NCI-H2171 treated with DMSO at 0.1 percent for 48 hours (cell line): ENCODE measurements at regions not wholly inside any gene's neighbourhood (a gene's known extent, or its start where the extent isn't known, plus 50 kb on each side); places are given as distances from the start of the nearest gene placed in this dataset.
A peak's percentile ranks its signal among the peaks of the same experiment; 100 is the strongest.

Experiments used
- DNase-seq: peaks from one replicate; lab custom pipeline; 2025; lab: John Stamatoyannopoulos, UW

DNA sequence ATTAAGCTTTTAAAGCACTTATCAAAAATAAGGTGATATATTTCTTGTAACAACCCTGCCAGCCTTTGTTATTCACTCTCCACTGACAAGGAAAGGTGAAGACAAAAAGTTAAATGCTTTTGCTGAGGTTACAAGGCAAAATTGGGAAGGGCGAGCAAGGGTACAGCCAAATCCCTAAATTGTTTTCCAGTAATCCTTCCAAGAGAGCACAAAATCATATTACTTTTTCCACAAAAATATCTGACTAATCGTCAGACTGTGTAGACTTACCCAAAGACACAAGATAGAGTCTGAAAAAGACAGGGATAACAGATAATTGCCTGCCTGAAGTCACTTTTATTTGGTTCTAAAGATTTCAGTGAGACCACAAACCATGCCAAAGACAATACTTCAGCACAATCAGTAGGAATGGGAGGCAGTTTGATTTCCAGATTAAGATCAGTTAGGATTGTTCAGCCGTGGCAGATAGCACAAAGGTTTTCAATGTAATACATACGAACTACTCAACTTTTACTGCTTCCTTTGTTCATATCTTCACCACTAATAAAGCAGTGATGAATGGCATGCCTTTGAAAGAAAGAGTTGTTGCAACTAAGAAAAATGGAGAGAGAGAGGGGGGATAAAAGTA lies 383.8 kb upstream of the TUSC1 start:
- DNase-seq: no peak

DNA sequence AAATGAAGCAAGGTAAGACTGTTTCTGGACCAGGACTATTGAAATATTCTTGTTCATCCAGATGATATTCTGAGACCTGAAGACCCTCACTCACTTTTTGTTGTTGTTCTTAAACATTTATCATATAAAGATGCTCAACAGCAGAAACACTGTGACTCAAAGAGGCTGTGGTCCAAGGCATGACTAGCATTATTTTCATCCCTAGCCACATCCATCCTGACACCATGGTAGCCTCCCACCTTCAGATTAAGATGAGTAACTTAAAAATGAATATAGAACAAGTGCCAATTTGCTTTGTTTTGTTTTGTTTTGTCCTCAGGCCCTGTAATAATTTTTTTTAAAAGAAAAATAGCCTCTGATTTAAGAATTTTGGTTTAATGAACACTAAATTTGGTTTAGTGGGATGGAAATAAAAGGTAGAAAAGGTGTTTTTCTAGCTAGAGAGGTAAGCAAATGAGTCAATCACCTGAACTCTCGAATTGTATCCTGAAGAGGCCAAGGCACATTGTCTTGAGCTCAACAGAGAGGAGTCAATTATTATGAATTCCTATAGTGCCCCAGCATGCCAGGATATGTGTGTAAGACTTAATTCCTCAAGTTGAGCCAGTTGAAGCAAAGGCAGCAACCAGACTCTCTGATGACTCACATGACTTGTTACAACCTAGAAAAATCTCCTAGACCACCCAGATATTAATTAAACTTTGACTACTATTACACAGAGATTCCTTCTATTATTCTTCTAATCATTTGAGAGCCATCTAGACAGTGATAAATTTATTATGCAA lies 380.1 kb upstream of the TUSC1 start:
- DNase-seq: no peak

GRCh38 chr9:26057050-26057449 lies 378.8 kb upstream of the TUSC1 start:
- no peak for DNase-seq

DNA sequence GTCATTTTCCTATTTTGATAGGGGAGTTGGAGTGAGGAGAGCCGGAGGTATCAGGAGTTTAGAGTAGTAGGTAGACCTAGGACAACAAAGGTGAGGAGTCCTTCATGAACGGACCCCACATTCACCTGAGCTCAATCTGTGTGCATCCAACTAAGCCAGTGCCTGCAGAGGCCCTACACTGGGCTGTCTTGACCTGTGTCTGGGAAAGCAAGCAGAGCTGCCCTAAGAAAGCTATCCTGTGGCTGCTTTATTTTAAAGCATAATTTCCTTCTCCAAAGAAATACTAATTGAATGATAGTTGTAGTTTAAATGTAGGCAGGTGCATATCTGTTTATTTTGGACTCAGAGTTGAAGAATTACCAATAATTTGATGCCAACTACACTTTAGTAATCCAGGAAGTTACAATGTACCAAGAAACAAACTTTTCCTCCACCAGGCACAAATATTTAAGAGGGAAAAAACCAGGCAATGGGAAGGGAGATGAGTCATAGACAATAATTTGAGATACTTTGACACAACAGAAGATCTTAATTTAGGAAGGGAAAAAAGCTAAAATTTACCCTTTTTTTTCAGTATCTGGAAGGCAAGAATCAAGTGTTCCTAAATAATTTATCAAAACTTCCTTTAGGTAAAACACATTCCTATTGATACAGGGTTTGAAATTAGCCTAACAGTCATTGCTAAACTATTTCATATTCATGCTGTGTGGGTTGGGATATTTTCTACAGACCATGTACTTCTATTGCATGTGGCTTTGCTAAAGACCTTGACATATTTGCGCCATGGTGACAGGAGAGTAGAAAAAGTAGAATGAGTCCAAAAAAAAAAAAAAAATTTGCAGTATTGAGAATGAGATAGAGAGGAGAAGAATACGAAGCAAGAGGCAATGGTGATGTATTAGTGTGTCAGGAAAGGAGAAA lies 376.6 kb upstream of the TUSC1 start:
- DNase-seq: no peak

DNA sequence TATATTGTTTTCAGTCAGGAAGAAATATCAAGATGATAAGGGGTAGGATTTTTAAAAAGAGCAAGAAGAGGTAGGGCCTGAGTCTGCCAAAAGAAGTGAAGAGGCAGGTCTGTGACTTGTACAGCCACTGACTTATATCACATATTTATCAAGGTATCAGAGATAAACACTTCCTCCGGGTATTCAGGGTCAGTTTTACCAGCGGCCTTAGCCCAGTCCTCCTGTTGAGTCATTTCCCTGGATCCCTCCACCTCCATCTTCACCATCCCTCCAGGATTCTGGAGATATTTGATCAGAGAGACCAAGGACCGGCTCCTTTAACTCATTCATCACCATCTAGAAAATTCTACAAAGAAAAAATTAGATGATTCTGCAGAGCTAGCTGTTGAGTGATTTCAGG lies 375.7 kb upstream of the TUSC1 start:
- no peak for DNase-seq

DNA sequence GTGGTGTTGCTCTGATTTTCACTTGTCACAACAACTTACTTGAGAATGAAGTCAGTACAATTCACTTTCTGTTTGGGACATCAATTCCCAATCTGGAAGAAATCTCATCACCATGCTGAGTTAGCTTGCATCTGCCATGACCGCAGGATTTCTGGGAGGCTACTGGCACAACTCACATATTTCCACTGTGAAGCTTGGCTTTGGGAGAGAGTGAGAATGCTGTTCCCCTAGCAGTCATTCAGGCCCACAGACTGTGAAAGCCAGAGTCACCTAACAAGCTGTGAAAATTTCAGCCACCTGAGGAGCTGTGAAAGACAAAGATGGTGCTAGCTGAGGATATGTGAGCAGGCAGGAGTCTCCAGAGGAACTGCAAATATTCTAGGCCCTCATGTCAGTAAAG lies 365.2 kb upstream of the TUSC1 start:
- no peak for DNase-seq

GRCh38 chr9:26034786-26035185 lies 356.5 kb upstream of the TUSC1 start:
- no peak for DNase-seq

GRCh38 chr9:26033336-26033735 lies 355.1 kb upstream of the TUSC1 start:
- DNase-seq: no peak

DNA sequence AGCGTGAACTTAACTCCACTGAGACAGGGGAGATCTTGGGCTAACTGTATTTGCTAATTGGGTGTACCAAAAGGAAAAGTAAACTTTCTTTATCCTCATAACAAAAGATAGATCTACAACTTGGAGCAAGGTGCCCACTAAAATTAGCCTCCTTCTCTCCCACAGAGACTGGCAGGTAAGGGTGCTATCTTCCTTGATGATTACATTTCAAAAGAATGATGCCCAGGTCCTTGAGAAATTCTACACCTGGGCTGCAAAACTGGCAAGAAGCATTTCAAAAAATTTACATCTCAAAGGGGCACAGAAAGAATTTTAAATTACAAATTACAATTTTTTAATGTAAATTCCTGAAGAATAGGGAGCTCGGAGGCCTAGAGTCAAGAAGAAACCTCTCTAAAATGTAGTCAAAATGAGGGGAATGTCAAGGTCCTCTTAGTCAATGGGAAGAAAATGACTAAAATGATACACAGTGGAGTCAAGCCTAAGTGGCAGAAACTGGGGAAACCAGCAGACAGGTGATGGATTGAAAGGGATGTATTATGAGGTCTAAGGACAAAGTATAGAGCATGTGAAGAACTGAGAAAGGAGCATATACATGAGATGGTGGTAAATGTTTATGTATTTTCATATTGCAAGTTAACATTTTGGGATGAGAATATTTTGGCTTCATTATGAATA lies 348.3 kb upstream of the TUSC1 start:
- DNase-seq: no peak

DNA sequence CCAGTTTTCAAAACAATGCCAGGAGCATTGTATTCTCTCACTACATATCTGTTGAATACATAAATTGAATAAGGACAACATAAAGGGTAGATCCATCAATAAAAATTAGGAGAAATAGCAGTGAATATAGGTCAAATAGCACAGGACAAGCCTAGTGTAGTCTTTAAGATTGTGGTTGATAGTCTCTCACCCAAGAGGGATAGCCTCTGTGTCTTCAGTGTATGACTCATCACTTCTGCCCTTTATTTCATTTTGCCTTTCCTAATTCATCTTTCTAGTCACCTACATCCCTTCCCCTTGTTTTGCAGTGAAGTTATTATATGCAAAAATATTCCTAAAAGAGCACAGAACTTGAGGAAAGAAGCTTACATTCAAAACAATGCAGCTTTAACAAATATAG lies 335.0 kb upstream of the TUSC1 start:
- no peak for DNase-seq

GRCh38 chr9:26012797-26013196 lies 334.6 kb upstream of the TUSC1 start:
- no peak for DNase-seq

DNA sequence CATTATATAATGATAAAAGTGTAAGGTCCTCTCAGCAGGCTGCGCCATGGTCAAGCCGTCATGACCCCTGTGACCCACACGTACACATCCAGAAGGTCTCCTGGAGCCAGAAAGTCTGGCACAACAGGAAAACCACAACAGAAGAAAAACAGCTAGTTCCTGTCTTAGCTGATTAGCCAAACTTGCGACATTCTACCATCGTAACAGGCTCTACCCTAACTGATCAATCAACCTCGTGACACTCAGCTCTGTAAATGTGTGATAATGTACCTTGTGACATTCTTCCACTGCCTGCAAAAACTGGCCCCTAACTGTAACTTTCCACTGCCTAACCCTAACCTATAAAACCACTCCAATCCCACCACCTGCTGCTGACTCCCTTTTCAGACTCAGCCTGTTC lies 316.4 kb upstream of the TUSC1 start:
- DNase-seq: no peak

- DNase-seq: no peak
These were observed 312.1 kb upstream of the TUSC1 start for GRCh38 chr9:25990376-25990775.

DNA sequence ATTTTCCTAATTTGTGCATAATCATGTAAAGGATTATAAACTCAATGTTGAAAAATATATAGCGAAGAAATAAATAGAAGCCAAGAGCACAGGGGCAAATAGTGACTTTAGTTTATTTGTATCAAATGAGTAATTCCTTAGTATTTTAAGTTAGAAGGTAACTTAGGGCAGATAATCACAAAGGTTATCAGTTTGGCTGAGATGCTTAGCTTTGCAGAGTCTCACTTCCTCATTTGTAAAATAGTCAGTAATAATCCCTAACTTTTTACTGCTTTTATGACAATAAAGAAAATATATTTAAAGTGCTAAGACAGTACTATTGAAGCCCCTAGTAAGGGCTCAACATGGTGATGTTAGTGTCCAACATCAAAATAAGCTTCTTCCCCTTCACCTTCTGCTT lies 297.4 kb upstream of the TUSC1 start:
- DNase-seq: no peak

DNA sequence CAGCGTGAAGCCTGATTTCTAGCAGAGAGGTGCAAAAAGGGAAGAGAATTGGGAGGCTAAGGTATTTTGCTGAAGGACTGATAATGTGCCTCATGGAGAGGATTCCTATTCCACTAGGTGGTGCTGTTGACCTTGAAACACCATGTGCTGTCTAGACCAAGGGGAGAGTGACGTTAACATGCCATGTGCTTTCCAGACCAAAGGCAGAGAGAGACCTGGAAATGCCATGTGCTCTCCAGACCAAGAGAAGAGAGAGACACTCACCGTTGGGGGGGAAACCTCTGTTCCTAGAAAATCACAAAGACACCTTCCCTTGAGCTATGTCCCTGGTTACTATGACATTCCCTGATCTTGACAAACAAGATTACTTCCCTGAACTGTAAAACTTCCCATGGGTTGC lies 286.0 kb upstream of the TUSC1 start:
- DNase-seq: peak; percentile 22

DNA sequence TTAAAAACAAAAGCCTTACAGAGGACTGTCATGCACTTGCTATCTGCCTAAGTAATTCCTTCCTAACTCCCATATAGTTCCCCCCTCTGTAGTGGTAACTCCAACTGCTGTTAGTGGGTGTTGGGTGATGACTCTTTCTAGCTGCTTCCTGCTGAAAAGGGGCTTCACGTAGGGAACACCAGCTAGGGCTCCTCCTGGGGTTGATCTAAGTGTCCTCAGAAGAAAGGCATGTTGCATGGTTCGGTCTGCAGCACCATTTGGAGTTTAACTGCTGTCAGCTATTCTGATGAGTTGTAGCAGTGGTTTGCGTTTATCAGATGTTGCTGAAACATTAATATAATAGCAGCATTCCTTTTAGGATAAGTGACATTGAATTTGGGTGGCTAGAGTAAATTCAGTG lies 281.9 kb upstream of the TUSC1 start:
- no peak for DNase-seq

- no peak for DNase-seq
These were observed 276.0 kb upstream of the TUSC1 start for GRCh38 chr9:25954209-25954608.

DNA sequence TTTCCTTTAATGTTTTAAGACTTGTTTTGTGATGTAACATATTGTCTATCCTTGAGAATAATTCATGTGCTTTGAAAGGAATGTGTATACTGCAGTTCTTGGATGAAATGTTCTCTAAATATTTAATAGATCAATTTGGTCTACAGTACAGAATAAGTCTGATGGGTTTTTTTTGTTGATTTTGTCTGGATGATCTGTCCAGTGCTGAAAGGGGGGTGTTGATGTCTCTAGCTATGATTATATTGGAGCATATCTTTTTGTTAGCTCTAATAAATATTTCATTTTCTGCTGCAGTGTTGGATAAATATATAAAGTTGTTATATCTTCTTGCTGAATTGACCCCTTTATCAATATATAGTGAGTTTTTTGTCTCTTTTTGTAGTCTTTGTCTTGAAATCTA lies 269.9 kb upstream of the TUSC1 start:
- DNase-seq: no peak

DNA sequence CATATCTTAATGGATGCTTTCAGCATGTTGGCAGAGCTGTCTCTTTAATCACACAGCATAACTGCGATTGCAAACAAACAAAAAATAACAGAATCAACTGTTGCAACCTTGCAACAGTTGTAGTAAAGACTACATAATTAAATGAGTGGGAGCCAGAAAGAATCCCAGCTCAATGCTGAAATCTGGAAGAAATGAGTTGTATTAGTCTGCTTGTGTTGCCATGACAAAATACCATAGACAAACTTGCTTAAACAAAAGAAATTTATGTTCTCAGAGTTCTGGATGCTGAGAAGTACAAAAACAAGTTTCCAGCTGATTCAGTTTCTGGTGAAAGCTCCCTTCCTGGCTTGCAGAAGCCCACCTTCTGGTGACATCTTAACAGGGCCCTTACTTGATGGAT lies 260.9 kb upstream of the TUSC1 start:
- DNase-seq: no peak

DNA sequence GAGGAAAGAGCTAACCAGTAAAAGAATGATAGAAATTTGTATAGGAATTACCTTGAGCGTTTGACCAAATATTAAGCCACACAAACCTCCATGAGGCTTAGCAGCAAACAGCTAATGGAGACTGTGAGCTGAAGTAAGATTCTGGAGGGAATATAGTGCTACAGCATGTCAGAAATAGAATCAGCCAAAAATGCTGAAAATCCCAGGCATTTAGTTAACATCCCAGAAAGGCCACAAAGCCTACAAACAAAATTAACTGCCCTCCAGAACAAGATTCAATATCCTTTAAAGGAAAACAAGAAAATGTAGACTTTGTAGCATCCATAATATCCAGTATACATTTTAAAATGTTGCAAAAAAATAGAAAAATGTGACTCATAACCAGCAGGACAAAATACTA lies 257.8 kb upstream of the TUSC1 start:
- DNase-seq: no peak

DNA sequence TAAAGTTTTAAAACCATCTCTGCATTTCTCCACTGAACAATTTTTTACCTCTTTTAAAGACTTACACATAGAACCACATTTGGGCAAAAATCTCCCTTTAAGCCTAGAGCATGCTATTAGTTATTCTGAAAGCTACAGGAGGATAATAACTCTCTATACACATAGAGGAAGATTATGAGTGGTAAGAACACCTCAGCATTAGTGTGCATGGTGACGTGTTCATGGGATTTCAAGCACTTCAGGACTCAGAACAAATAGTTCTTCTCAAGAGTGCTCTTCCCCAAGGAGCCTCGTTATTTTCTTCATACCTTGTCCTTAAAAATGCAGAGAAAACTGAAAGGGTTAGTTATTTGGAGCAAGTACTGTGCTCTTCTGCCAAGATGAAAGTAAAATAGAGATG lies 256.9 kb upstream of the TUSC1 start:
- DNase-seq: no peak

DNA sequence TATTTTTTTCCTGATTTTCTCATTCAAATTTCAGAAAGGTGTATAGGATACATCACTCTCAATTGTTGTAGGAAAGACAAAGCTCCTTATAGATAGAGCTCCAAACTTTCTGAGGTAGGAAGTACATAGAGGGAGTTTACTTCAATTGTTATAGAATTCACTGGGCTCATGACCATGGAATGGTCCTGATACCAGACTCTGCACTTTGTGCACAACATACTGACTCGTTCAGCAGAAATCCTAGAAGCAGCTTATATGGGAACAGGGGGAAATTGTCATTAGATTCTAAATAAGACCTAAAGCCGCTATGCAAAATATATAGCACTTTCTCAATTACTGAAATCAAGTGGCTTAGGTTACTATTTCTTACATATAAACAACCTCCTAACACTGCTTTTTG lies 240.5 kb upstream of the TUSC1 start:
- DNase-seq: no peak
